CD4-positive, alpha-beta T cell treated with Interleukin-15 for 1 hour (primary cell): ENCODE measurements at regions not wholly inside any gene's neighbourhood (a gene's known extent, or its start where the extent isn't known, plus 50 kb on each side); places are given as distances from the start of the nearest gene placed in this dataset.

Experiments
- DNase-seq: peaks from one replicate; pipeline ENCODE4 v3.0.0-alpha.2; 2020

GRCh38 chr18:51401912-51402311 is 204.4 kb upstream of the MEX3C start:
- no peak for DNase-seq

DNA sequence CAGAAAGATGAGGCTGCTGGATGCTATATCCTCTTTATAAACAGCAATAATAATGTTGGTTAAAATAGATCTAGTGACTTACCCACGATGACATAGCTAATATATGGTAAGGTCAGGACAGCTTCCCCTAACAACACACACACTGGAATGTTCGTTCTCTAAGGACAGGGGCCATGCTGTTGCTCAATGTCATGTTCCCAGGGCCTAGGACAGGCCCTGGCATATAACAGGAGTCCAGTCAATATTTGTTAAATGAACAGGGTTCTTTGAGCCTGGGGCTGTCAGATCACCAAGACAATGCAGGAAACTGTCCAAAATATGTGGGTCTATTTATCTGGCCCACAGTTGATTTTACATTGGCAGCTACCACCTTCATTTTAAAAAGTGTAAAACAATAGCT is 207.1 kb upstream of the MEX3C start:
- DNase-seq: no peak

GRCh38 chr18:51405683-51406477 is 208.4 kb upstream of the MEX3C start:
- no peak for DNase-seq

DNA sequence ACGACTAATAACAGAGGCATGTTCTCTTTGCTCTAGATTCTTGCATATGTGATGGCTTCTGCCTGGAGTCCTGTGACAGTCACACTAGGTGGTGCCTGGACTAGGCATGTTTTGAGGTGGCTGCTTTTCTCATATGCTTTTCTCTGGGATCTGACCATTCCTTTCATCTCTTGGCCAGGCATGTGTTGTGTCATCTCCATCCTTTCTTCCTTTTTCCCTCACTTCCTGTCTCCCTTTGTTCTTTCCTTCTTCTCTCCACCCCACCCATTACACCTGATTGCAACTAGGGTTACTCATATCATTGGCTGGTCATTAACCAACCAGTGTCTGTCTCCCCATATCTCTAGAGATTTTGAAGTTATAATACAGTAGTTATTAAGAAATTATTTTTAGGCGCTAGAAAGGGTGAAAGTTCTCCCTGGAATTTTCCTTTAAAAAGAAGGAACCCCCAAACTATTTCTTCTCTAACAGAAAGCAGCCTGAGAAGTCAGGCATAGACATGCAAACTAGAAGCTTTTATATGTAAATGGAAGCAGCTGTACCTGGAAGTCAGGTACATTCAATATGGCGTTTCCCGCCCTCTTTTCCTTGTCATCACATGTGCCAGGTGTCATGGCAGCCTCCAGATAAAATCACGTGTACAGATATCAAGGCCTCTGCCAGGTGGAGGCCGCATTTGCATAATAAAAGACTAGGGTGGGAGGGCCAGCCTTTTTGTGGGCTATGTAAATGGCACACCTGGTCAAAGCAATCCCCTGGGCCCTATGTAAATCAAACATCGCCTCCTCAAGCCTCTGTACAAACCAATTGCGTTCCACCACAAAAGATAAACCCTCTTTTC is 220.4 kb upstream of the MEX3C start:
- no peak for DNase-seq

GRCh38 chr18:51425475-51425874 is 228.0 kb upstream of the MEX3C start:
- DNase-seq: no peak

GRCh38 chr18:51425889-51426288 is 228.4 kb upstream of the MEX3C start:
- no peak for DNase-seq

GRCh38 chr18:51426996-51427395 is 229.5 kb upstream of the MEX3C start:
- DNase-seq: no peak

- no peak for DNase-seq
Observed at GRCh38 chr18:51429644-51430043, 232.2 kb upstream of the MEX3C start.

DNA sequence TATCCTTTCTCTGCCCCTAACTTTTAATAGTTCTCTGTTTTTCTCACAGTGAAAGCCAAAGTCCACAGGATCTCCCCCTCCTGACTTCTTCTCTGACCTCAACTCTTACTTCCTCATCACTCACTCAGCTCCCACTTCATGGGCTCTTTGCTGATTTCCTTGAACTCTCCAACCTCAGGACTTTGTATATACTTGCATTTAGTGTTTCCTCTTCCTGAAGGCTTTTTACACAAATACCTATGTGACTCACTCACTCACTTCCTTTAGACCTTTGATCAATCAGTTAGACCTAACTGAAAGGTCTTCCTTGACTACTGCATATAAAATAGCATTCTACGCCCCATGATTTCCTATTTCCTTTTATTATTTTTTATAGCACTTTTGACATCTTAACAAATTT is 233.1 kb upstream of the MEX3C start:
- DNase-seq: no peak

DNA sequence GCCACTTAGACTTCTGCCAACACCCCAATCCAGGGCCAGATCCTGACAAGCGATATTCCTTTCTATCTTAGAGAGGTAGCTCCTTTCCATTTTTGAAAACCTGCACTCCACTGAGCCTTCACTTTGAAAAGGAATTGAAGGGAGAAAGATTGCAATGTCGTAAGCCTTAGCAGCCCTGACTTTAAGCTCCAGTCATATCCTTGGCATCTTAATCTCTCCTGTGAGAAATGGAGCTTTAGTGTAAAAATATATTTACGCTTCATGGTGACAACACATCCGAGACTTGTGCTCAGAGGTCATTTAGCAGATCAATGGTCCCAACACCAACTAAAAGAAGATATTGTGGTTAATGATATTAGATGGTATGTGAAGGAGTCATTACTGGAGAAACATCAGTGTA is 235.8 kb upstream of the MEX3C start:
- DNase-seq: no peak

GRCh38 chr18:51433881-51434280 is 236.4 kb upstream of the MEX3C start:
- DNase-seq: no peak

DNA sequence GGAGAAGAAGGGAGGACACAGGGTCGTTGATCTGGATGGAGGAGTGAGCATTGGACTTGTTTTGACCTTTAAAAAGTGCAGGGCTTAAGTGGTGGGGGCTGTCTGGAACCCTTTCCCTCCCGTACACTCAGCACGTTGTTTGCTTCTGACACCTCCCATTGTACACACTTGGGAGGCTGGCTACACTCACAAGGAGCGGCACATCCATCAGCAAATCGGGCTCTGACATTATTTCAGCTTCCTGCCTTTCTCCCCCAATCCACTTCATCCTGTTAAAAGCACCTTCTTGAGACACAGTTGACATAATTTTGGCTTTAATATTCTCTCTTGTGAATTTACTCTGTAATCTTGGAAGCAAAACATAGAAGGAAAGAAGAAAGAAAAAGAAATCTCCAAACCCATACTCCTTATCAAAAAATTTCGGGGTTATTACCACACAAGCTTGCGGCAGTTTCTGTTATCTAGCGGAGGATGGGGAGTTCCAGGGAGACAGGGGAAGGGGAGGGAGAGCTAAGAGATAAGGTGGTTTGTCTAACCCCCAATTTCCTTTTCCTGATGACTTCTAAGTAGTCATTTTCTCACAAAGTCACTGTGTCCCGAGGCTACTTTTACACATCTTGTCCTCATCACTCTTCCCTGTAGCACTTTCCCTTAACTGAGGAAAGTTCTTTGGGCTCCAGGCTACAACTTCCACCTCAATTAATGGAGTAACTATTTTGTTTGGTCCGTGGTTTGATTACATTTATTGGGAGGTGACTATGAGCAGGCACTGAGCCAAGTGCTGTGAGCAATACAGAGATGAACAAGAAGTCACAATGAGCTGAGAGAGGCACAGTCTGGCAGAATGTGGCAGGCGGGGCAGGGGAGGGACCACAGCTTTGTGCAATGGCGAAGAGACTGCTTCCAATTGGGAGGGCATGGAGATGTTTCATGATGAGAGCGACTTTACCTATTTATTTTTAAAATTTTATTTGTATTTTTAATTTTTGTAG is 240.1 kb upstream of the MEX3C start:
- DNase-seq: no peak

DNA sequence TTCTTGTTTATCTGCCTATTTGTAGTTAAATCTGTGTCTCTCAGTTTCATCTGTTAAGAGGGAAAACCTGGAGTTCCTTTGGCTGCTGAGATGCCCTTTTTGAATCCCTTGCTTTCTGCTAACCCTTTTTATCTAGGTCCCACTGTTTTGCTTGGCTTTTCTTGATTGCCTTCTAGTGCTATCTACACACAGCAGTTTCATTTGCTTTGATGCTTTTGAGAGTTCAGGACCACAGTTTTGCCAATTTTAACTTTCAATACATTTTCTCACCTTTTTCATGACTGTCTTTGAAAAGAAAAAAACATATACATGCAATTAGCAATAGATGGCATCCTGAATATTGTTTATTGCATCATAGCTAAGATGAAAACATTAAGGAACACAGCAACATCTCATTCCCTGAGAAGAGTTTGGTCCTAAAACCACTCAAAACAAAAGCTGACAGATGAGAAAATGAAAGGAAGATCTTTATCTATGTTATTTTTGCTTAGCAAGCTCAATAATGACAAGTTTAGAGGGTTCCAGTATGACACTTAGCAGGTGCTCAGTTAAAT is 241.4 kb upstream of the MEX3C start:
- DNase-seq: no peak

DNA sequence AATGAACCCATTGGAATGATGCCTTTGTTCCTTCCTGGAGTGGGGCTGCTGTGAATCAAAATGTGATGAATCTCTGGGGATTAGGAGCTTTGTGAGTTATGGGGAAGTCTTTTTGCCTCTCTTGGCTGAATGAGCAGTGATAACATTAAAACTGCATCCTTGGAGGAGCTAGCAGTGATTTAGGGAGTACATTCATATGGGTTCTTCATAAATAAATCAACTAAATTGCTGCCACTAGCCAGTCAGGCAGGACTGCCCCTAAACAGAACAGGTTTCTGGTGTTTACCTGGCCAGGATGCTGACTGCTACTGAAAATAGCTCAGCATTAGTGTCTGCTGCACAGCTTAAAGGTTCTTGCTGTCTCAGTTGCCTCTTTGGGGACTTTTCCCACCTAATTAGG is 244.5 kb upstream of the MEX3C start:
- DNase-seq: no peak

DNA sequence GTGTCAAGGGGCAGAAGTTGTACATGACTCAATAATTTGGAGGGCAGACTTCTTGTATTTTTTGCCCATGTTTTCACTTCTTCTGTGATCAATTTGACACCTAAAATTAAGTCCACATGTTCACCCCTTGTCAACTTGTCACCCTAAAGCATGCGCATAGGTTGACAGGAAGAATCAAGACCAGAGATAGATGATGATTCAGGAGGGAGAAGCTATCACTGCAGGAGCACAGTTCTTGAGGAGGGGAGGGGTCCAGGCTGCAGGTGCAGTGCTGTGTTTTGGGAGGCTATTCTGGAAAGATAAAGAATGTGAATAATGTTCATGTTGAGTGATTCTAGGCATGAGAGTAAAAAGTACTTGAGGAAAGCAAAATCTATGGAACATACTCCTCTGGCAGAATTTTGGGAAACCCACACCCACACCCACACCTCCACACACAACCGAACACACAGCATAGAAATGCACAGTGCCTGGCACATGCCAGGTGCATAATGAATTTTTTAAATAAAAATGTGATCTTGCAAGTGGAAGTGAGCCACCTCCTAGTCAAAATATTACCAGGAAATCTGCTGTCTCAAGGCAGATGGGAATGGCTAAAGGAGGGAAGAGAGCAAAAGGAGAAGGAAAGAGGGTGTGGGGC is 249.2 kb upstream of the MEX3C start:
- no peak for DNase-seq

- DNase-seq: no peak
Observed at GRCh38 chr18:51447351-51448342, 250.2 kb upstream of the MEX3C start.

DNA sequence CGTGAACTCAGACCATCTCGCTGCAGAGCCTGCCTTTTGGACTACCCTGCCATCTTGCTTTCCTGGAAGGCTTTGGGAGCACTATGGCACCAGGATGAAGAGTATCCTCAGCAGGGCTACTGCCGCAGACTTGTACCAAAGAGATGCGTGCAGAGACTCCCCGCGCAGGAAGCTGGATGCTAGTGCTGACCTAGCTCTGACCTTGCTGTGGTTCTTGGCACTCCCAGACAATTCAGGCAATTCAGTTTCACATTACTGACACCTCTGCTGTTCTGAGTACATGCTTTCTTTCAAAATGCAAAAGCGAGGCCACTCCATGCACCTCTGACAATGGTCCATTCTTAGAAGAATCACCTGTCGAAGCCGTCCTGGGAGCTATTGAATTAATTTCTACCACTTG is 251.5 kb upstream of the MEX3C start:
- DNase-seq: no peak

DNA sequence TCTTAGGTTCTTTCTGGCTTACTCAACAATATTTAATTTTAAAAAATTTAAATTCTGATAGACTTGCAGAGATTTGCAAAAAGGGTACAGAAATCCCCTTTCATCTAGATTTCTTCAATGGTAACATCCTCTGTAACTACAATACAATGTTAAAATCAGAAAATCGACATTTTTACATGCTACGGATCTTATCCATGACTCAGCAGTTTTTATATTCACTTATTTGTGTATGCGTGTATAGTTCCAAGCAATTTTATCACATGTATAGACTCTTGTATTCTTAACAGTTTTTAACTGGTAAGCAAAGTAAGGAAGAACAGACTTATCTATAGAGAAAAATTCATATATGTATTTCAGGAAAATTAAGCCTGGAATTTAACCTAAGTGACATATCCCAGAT is 256.1 kb upstream of the MEX3C start:
- DNase-seq: no peak

- no peak for DNase-seq
Observed at GRCh38 chr18:51458861-51459260, 261.4 kb upstream of the MEX3C start.

- DNase-seq: no peak
Observed at GRCh38 chr18:51461956-51462355, 264.5 kb upstream of the MEX3C start.
